ENCODE measurements at regions not wholly inside any gene's neighbourhood (a gene's known extent, or its start where the extent isn't known, plus 50 kb on each side); places are given as distances from the start of the nearest gene placed in this dataset.

- DNase-seq (no peak), ATAC-seq (ENCODE audit: low read depth) (no peak)
- H3K27me3 ChIP-seq (replicated peaks in 1 of 4; ENCODE audit: control extremely low read depth in 1 of 4, control insufficient read depth in 3 of 4, insufficient read depth in 4 of 4, low read length in 3 of 4): peaks cover 0 to 6% (median 0%) of the 10 kb centered on the region in 4 experiments
- no peaks in the 10 kb centered on the region for H3K4me1 Mint-ChIP-seq
- peaks cover 3 to 17% (median 6%) of the 10 kb centered on the region in 3 donors for H3K9me3 ChIP-seq (ENCODE audit: control extremely low read depth in 1 of 3, control insufficient read depth in 2 of 3, insufficient read depth in 1 of 3, low read length in 2 of 3)
- no peaks in the 10 kb centered on the region for H3K9me3 Mint-ChIP-seq (ENCODE audit: insufficient read depth)
- POLR2A ChIA-PET: no interaction called here
- H3K27ac Mint-ChIP-seq: no peak overlapping the region
- no peaks in the 10 kb centered on the region for H4K20me1 ChIP-seq (ENCODE audit: control insufficient read depth, insufficient read depth, low read length, poor library complexity, severe bottlenecking)
- no peaks in the 10 kb centered on the region for H3K79me2 ChIP-seq (ENCODE audit: control insufficient read depth, insufficient read depth, low read length)
- TF ChIP-seq CTCF (IDR thresholded peaks at IDR 0.05) (no peak), EZH2 (IDR thresholded peaks at IDR 0.05; ENCODE audit: borderline replicate concordance, insufficient read depth, low read depth, low read length, poor library complexity, severe bottlenecking) (no peak)
- peaks cover 3% of the 10 kb centered on the region for H3K27me3 Mint-ChIP-seq
- no peak overlapping the region for H3K4me3 ChIP-seq (ENCODE audit: control extremely low read depth in 1 of 5, extremely low read depth in 1 of 5, insufficient read depth in 1 of 5, low read depth in 2 of 5, low read length in 4 of 5)
- no peaks in the 10 kb centered on the region for H3K4me1 ChIP-seq (ENCODE audit: control insufficient read depth in 2 of 2, insufficient read depth in 2 of 2, low read length in 2 of 2)
- no peak overlapping the region for H3K27ac ChIP-seq (ENCODE audit: low read length in 2 of 2)
- no peak overlapping the region for H2AFZ ChIP-seq (ENCODE audit: insufficient read depth, low read depth, low read length, poor library complexity, severe bottlenecking)
- intact Hi-C loops (cut with micrococcal nuclease): no loop called here
- no peak overlapping the region for H3K9ac ChIP-seq (ENCODE audit: low read length)
- no peak overlapping the region for H3K4me2 ChIP-seq (replicated peaks; ENCODE audit: low read depth, low read length, poor library complexity, severe bottlenecking)
- H3K36me3 ChIP-seq (replicated peaks in 1 of 2; ENCODE audit: control extremely low read depth in 1 of 2, control insufficient read depth in 1 of 2, extremely low read depth in 1 of 2, insufficient read depth in 2 of 2, low read length in 1 of 2): no peaks in the 10 kb centered on the region
- CTCF ChIA-PET: interaction anchor here (1.1 kb wide), 1 partner anchor 280 kb away, joined by 3 read pairs; no protein-coding TSS in a partner anchor
- H3K4me3 Mint-ChIP-seq: no peak overlapping the region
These were observed 171.5 kb upstream of the NAMPT start for GRCh38 chr7:106456329-106456728.

DNA sequence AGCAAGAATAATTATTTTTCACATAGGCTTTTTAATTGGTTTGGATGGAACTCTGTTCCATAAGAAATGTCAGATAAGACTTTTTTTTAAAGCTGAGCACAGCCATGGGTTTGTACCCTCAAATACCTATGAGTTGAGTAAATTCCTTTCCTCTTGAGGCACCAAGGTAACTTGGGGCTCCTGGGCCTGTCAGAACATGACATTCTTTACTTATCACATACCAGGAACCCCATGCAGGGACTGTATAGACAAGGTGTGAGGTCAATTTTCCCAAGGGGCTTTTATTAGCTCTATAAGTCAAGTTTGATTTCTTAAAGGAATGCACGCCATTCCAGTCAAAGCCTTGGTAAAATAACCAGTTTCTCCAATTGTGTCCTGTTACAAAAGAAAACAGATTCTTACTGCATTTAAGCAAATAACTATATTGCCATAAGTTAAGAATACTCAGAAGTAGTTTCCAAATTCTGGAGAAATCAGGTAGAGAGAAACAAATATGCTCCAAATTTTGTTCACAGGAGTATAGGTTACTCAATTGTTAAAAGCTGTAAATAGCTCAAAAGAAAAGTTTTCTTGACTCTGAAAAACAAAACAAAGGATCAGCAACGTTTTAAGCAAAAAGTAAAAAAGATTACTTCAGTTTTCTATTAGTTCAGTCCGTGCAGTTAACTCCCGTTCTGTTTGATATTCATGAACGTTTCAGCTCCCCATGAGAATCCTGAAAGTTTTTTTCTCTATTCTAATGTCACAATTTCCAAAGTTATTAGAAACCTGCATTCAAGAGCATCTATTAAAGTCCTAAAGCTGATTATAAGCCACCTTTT, 167.5 kb upstream of the NAMPT start:
- no peaks in the 10 kb centered on the region for H3K4me1 ChIP-seq (ENCODE audit: control insufficient read depth in 2 of 2, insufficient read depth in 2 of 2, low read length in 2 of 2)
- no peak for ATAC-seq (ENCODE audit: low read depth)
- intact Hi-C loops (cut with micrococcal nuclease): no loop called here
- peaks cover 1 to 17% (median 3%) of the 10 kb centered on the region in 3 donors for H3K9me3 ChIP-seq (ENCODE audit: control extremely low read depth in 1 of 3, control insufficient read depth in 2 of 3, insufficient read depth in 1 of 3, low read length in 2 of 3)
- Mint-ChIP-seq H3K4me1 (no peaks in the 10 kb centered on the region), H3K27me3 (peaks cover 3% of the 10 kb centered on the region), H3K9me3 (ENCODE audit: insufficient read depth) (no peaks in the 10 kb centered on the region), H3K27ac (no peak overlapping the region), H3K4me3 (no peak overlapping the region)
- no peak overlapping the region for H2AFZ ChIP-seq (ENCODE audit: insufficient read depth, low read depth, low read length, poor library complexity, severe bottlenecking)
- CTCF ChIA-PET: interaction anchor here (1.5 kb wide), 1 partner anchor 10 kb away, joined by 3 read pairs; no protein-coding TSS in a partner anchor
- H3K79me2 ChIP-seq (ENCODE audit: control insufficient read depth, insufficient read depth, low read length): no peaks in the 10 kb centered on the region
- no peak overlapping the region for H3K4me2 ChIP-seq (replicated peaks; ENCODE audit: low read depth, low read length, poor library complexity, severe bottlenecking)
- no peaks in the 10 kb centered on the region for H4K20me1 ChIP-seq (ENCODE audit: control insufficient read depth, insufficient read depth, low read length, poor library complexity, severe bottlenecking)
- DNase-seq: no peak
- WGBS (ENCODE audit: insufficient coverage): 91% methylated on average over 4 of the region's 5 CpGs
- no peaks in the 10 kb centered on the region for H3K36me3 ChIP-seq (replicated peaks in 1 of 2; ENCODE audit: control extremely low read depth in 1 of 2, control insufficient read depth in 1 of 2, extremely low read depth in 1 of 2, insufficient read depth in 2 of 2, low read length in 1 of 2)
- no peak overlapping the region for H3K27ac ChIP-seq (ENCODE audit: low read length in 2 of 2)
- peaks cover 0 to 9% (median 1%) of the 10 kb centered on the region in 4 experiments for H3K27me3 ChIP-seq (replicated peaks in 1 of 4; ENCODE audit: control extremely low read depth in 1 of 4, control insufficient read depth in 3 of 4, insufficient read depth in 4 of 4, low read length in 3 of 4)
- TF ChIP-seq CTCF (IDR thresholded peaks at IDR 0.05) (no peak), EZH2 (IDR thresholded peaks at IDR 0.05; ENCODE audit: borderline replicate concordance, insufficient read depth, low read depth, low read length, poor library complexity, severe bottlenecking) (no peak)
- no peak overlapping the region for H3K4me3 ChIP-seq (ENCODE audit: control extremely low read depth in 1 of 5, extremely low read depth in 1 of 5, insufficient read depth in 1 of 5, low read depth in 2 of 5, low read length in 4 of 5)
- no peak overlapping the region for H3K9ac ChIP-seq (ENCODE audit: low read length)
- POLR2A ChIA-PET: no interaction called here
